DOHH2 (cell line): ENCODE measurements at regions not wholly inside any gene's neighbourhood (a gene's known extent, or its start where the extent isn't known, plus 50 kb on each side); places are given as distances from the start of the nearest gene placed in this dataset.

Experiments used
- H3F3A ChIP-seq: fragments of 200-600 bp; sonication (generic), shearing (Covaris generic); 2 replicates; pipeline ENCODE4 v1.6.0; 2016; ENCODE audit warnings: antibody characterized with exemption, mild to moderate bottlenecking; ENCODE audit not compliant: control insufficient read depth, insufficient read depth
- H3K27ac ChIP-seq: fragments of 200-600 bp; sonication (generic); 2 replicates; pipeline ENCODE4 v1.5.1; 2014; ENCODE audit warnings: low read depth, mild to moderate bottlenecking, low read length, moderate library complexity
- H3K27me3 ChIP-seq: fragments of 200-600 bp; sonication (generic); 2 replicates; pipeline ENCODE4 v1.6.1; 2014; ENCODE audit warnings: mild to moderate bottlenecking, low read length, mixed read lengths; ENCODE audit not compliant: control insufficient read depth
- H3K36me3 ChIP-seq: fragments of 200-600 bp; sonication (generic); 2 replicates; pipeline ENCODE4 v1.6.1; 2014; ENCODE audit warnings: mild to moderate bottlenecking, low read length, moderate library complexity, mixed read lengths; ENCODE audit not compliant: control insufficient read depth
- H3K4me1 ChIP-seq: fragments of 200-600 bp; sonication (generic); 2 replicates; pipeline ENCODE4 v1.6.1; 2014; ENCODE audit warnings: mild to moderate bottlenecking, low read length, mixed read lengths; ENCODE audit not compliant: control insufficient read depth
- H3K4me2 ChIP-seq: fragments of 200-600 bp; sonication (generic); 2 replicates; pipeline ENCODE4 v1.6.0; 2014; ENCODE audit warnings: mild to moderate bottlenecking, low read length, moderate library complexity
- H3K4me3 ChIP-seq: fragments of 200-600 bp; sonication (generic); 2 replicates; pipeline ENCODE4 v1.5.1; 2014; ENCODE audit warnings: mild to moderate bottlenecking, low read length, mixed read lengths
- H3K79me2 ChIP-seq: fragments of 200-600 bp; sonication (generic); 2 replicates; pipeline ENCODE4 v1.6.1; 2014; ENCODE audit warnings: mild to moderate bottlenecking, low read length, mixed read lengths; ENCODE audit not compliant: control insufficient read depth
- H3K9me2 ChIP-seq: fragments of 200-600 bp; sonication (generic); replicated peaks from 2 replicates; pipeline ENCODE4 v1.6.1; 2014; ENCODE audit warnings: mild to moderate bottlenecking, low read length, mixed read lengths; ENCODE audit not compliant: control insufficient read depth
- H3K9me3 ChIP-seq: fragments of 200-600 bp; sonication (generic); 2 replicates; pipeline ENCODE4 v1.6.1; 2014; ENCODE audit warnings: antibody characterized with exemption, low read length, mixed read lengths; ENCODE audit not compliant: control insufficient read depth, insufficient read depth
- H4K20me1 ChIP-seq: fragments of 200-600 bp; sonication (generic); 2 replicates; pipeline ENCODE4 v1.6.0; 2014; ENCODE audit warnings: low read depth, mild to moderate bottlenecking, antibody characterized with exemption, low read length, moderate library complexity; ENCODE audit not compliant: control insufficient read depth, insufficient read depth
- EZH2phosphoT487 ChIP-seq: fragments of 200-600 bp; sonication (generic); IDR thresholded peaks from 2 replicates; pipeline ENCODE4 v1.6.1; 2017; ENCODE audit warnings: borderline replicate concordance, mild to moderate bottlenecking, antibody characterized with exemption, low read length, moderate library complexity, mixed read lengths
- TF ChIP-seq, protein P1 (sequence below): fragments of 200-600 bp; sonication (generic); IDR thresholded peaks from one replicate; pipeline ENCODE4 v1.5.1; 2014; ENCODE audit warnings: antibody characterized with exemption, mild to moderate bottlenecking, low read depth, low read length; ENCODE audit not compliant: poor library complexity, severe bottlenecking

DNA sequence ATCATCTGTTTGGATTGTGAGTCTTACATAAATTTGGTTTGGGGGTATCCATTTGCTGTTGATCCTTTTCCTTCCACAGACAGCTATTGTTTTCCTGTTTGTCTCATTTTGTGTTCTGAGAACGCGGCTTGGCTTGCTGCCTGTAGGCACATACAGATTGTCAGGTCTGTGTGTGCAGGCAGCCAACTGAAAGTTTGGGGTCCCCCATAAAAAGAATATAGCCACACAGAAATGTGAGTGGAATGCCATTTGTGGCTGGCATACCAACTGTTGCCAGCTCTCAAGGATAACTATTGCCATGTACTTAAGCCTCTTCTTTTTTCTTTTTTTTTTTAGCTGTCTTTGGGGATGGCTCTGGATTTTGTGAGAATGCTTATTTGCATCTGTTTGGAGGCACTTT lies 1308.0 kb downstream of the ROBO1 start:
- Histone ChIP-seq H3K4me1 (no peaks in the 10 kb centered on the region), H3K9me2 (no peaks in the 10 kb centered on the region), H3K9me3 (no peaks in the 10 kb centered on the region), H3K4me2 (no peak overlapping the region), H3K79me2 (no peaks in the 10 kb centered on the region), H3K4me3 (no peak overlapping the region), H3K36me3 (no peaks in the 10 kb centered on the region), H3F3A (no peaks in the 10 kb centered on the region), H4K20me1 (no peaks in the 10 kb centered on the region), H3K27me3 (no peaks in the 10 kb centered on the region), H3K27ac (no peak overlapping the region)
- TF ChIP-seq, protein P1, sequence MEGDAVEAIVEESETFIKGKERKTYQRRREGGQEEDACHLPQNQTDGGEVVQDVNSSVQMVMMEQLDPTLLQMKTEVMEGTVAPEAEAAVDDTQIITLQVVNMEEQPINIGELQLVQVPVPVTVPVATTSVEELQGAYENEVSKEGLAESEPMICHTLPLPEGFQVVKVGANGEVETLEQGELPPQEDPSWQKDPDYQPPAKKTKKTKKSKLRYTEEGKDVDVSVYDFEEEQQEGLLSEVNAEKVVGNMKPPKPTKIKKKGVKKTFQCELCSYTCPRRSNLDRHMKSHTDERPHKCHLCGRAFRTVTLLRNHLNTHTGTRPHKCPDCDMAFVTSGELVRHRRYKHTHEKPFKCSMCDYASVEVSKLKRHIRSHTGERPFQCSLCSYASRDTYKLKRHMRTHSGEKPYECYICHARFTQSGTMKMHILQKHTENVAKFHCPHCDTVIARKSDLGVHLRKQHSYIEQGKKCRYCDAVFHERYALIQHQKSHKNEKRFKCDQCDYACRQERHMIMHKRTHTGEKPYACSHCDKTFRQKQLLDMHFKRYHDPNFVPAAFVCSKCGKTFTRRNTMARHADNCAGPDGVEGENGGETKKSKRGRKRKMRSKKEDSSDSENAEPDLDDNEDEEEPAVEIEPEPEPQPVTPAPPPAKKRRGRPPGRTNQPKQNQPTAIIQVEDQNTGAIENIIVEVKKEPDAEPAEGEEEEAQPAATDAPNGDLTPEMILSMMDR = no peak
- no peak for TF ChIP-seq EZH2phosphoT487

DNA sequence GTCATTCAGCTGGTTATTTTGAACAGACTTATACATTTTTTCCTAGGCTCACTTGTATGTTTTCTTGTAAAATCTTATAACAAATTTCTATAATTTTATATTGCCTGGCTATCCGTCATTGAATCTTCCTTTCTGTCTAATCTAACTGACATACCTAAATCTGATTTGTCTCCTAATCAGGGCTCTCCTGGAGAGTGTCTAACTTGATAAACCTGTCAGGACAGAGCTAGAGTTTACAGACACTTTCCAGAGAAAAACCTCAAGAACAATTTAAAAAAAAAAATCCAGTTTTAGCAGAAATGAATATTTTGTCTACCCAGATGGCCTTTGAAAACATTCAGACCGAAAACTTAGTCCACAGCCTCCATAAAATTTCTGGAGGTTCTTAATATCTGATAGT lies 1305.8 kb downstream of the ROBO1 start:
- Histone ChIP-seq H3K4me1 (no peaks in the 10 kb centered on the region), H3K4me2 (no peak overlapping the region), H3K27me3 (no peaks in the 10 kb centered on the region), H3K79me2 (no peaks in the 10 kb centered on the region), H4K20me1 (no peaks in the 10 kb centered on the region), H3K9me2 (no peaks in the 10 kb centered on the region), H3K36me3 (no peaks in the 10 kb centered on the region), H3F3A (no peaks in the 10 kb centered on the region), H3K9me3 (no peaks in the 10 kb centered on the region), H3K4me3 (no peak overlapping the region), H3K27ac (no peak overlapping the region)
- TF ChIP-seq, protein P1 = no peak
- TF ChIP-seq EZH2phosphoT487 = no peak

DNA sequence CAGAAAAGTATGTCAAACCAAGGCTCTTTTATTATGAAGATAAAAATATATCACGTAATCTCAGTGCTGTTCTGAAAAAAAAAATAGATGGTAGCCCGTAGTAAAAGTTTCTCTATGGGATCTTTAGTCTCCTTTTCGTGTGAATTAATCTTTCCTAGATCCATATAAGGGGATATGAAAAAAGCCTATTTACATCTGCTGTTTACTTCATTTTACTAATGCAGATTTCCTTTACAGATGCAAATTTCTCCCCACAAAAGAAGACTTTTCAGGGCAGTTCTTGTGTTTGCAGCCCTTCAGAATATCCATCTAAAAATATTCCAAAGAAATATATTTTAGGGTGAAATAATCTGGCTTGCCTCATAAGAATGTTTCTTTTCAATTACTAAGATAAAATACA lies 1291.7 kb downstream of the ROBO1 start:
- Histone ChIP-seq H3K9me3 (peaks cover under 1% of the 10 kb centered on the region; the same call in 1 of the 2 replicates), H3F3A (no peaks in the 10 kb centered on the region), H3K27me3 (no peaks in the 10 kb centered on the region), H3K9me2 (no peaks in the 10 kb centered on the region), H3K4me2 (no peak overlapping the region), H3K79me2 (no peaks in the 10 kb centered on the region), H3K4me1 (no peaks in the 10 kb centered on the region), H4K20me1 (no peaks in the 10 kb centered on the region), H3K27ac (no peak overlapping the region), H3K36me3 (no peaks in the 10 kb centered on the region), H3K4me3 (no peak overlapping the region)
- no peak for TF ChIP-seq EZH2phosphoT487
- TF ChIP-seq, protein P1 = no peak

DNA sequence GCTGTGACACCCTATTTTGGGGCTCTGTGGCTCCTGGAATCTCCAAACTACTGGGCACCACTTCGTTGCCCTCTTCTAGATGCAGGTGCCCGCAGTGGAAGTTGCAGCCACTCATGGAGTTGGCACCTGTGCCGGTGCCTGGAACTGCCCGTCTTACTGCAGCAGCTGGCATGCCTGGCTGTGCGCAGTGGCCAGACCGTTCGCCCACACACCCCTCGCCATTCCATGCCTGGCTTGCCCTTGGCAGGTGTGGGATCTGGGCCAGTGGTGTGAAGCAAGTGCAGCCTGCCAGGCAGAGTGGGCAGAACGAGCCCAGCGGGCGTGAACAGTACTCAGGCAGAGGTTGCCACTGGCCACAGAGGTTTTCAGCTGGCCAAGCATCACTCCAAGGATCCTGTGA lies 1286.7 kb downstream of the ROBO1 start:
- Histone ChIP-seq H3K27me3 (no peaks in the 10 kb centered on the region), H3K4me2 (no peak overlapping the region), H3K27ac (no peak overlapping the region), H3K4me1 (no peaks in the 10 kb centered on the region), H3K9me3 (peaks cover 2% of the 10 kb centered on the region; the same call in 1 of the 2 replicates), H3K79me2 (no peaks in the 10 kb centered on the region), H3F3A (no peaks in the 10 kb centered on the region), H4K20me1 (no peaks in the 10 kb centered on the region), H3K4me3 (no peak overlapping the region), H3K9me2 (no peaks in the 10 kb centered on the region), H3K36me3 (no peaks in the 10 kb centered on the region)
- TF ChIP-seq EZH2phosphoT487 = no peak
- TF ChIP-seq, protein P1 = no peak
